Activated CD4-positive, alpha-beta T cell treated with anti-CD3 and anti-CD28 coated beads for 36 hours (primary cell): ENCODE measurements at regions not wholly inside any gene's neighbourhood (a gene's known extent, or its start where the extent isn't known, plus 50 kb on each side); places are given as distances from the start of the nearest gene placed in this dataset.

Experiments
- ATAC-seq: fragments of 200-7000 bp; cut with Tn5 transposase; one replicate; pipeline ENCODE4 v1.10.0; 2021; ENCODE audit warnings: mild to moderate bottlenecking, moderate library complexity
- CTCF ChIA-PET: fragments of 350-600 bp; sonication (Branson Sonifier 250); formaldehyde crosslinking; loops from one replicate; lab custom pipeline; 2021; ENCODE audit warnings: antibody characterized with exemption; lab: Charles Lee
- POLR2A ChIA-PET: fragments of 350-600 bp; sonication (Branson Sonifier 250); formaldehyde crosslinking; loops from one replicate; lab custom pipeline; 2021; ENCODE audit warnings: antibody characterized with exemption, inconsistent platforms; lab: Charles Lee
- DNase-seq: peaks from one replicate; pipeline ENCODE4 v3.0.0-alpha.2; 2020
- H3K27ac Mint-ChIP-seq: one replicate; pipeline ENCODE4 v1.8.0; 2021; ENCODE audit warnings: mixed read lengths
- H3K27me3 Mint-ChIP-seq: one replicate; pipeline ENCODE4 v1.8.0; 2021; ENCODE audit warnings: mixed read lengths
- H3K36me3 Mint-ChIP-seq: one replicate; pipeline ENCODE4 v1.8.0; 2021; ENCODE audit warnings: low read depth, mixed read lengths
- H3K4me1 Mint-ChIP-seq: one replicate; pipeline ENCODE4 v1.8.0; 2021; ENCODE audit warnings: mixed read lengths
- H3K4me3 Mint-ChIP-seq: one replicate; pipeline ENCODE4 v1.8.0; 2021; ENCODE audit warnings: mild to moderate bottlenecking, moderate library complexity, mixed read lengths
- H3K9me3 Mint-ChIP-seq: one replicate; pipeline ENCODE4 v1.8.0; 2021; ENCODE audit warnings: low read depth, mixed read lengths
- intact Hi-C, 2 experiments: fragments of 100-400 bp; cut with DNase I in 1 of 2; cut with micrococcal nuclease in 1 of 2; formaldehyde crosslinking; loops; one replicate each; pipeline versions ENCODE4 v1.14.2 to v1.15.1; 2022 to 2024; cut with DNase I, micrococcal nuclease

GRCh38 chr7:148950806-148951205 lies 66.7 kb upstream of the EZH2 start:
- DNase-seq (no peak), ATAC-seq (no peak)
- no peaks in the 10 kb centered on the region for H3K9me3 Mint-ChIP-seq
- intact Hi-C loops: no loop called here
- H3K27ac Mint-ChIP-seq: no peak overlapping the region
- no peaks in the 10 kb centered on the region for H3K36me3 Mint-ChIP-seq
- ChIA-PET CTCF (interaction anchor here (1.4 kb wide), 1 partner anchor 93 kb away, joined by 6 read pairs; no protein-coding TSS in a partner anchor), POLR2A (no interaction called here)
- H3K27me3 Mint-ChIP-seq: no peaks in the 10 kb centered on the region
- H3K4me1 Mint-ChIP-seq: no peaks in the 10 kb centered on the region
- H3K4me3 Mint-ChIP-seq: no peak overlapping the region

DNA sequence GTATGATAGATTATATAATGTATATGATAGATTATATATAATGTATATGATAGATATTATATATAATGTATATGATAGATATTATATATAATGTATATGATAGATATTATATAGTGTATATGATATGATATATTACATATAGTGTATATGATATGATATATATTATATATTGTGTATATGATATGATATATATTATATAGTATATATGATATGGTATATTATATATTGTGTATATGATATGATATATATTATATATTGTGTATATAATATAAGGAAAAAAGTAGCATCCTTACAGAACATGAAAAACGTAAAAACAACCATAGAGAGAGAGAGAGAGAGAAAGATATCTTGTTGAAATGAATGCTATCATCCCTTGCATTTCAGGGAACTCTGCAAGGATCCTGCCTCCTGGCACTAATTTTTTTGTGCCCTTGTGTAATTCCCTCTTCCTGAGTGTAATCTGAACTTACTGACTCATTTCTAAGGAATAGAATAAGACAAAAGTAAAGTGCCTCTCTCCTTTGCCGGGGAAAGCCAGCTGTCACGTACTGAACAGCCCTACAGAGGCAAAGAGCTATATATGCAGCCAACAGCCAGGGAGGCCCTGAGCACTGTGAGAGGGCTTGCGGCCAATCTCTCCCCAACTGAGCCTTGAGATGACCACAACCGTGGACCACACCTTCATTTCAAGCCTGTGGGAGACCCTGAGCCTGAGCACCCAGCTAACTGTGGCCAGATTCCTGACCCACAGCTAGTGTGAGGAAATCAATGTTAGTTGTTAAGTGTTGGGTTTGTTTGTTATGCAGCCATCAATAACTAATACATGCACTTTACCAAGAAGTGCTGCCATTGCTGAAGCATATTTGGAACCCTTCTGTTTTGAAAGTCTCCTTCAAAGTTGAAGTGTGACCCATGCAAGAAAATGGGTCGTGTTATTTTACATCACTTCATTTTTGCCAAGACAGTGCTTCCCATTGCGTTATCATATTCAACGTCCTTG lies 61.1 kb upstream of the EZH2 start:
- intact Hi-C loops: no loop called here
- ATAC-seq (no peak), DNase-seq (no peak)
- Mint-ChIP-seq H3K4me3 (no peak overlapping the region), H3K9me3 (no peaks in the 10 kb centered on the region), H3K4me1 (peaks cover 5% of the 10 kb centered on the region), H3K27ac (no peak overlapping the region), H3K27me3 (no peaks in the 10 kb centered on the region), H3K36me3 (peaks cover 4% of the 10 kb centered on the region)
- ChIA-PET POLR2A (interaction anchor here (0.6 kb wide), 1 partner anchor 33 kb away, joined by 3 read pairs; no protein-coding TSS in a partner anchor), CTCF (no interaction called here)

DNA sequence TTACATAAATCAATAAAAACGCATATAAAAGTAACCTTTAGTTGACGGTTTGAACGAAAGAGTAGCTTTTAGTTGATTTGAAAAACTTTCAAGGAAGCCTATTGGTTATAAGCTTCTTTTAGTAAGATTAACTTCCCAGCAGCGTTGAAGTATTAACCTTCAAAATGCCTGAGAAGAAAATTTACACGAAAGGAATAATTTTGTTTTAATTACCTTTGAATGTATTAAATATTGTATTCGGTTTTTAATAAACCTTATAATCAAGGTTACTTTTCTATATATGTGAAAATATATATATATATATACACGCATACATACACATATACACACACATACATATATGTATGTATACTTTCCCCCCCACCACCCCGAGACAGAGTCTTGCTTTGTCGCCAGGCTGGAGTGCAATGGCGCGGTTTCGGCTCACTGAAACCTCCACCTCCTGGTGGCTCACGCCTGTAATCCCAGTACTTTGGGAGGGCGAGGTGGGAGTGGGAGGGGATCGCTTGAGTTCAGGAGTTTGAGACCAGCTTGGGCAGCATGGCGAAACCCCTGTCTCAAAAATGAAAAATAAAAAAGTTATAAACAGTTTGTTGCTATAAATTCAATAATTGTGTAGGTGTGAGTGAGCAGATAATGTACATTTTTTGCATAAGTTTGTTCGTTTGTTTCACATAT lies 57.6 kb upstream of the EZH2 start:
- CTCF ChIA-PET: interaction anchor here (0.7 to 3.4 kb wide), 34 partner anchors 10 to 237 kb away, joined by 3 to 31 read pairs (median 4); partner anchors contain the start of gene EZH2

GRCh38 chr7:148940702-148941597 lies 56.9 kb upstream of the EZH2 start:
- Mint-ChIP-seq H3K9me3 (no peaks in the 10 kb centered on the region), H3K27ac (peak overlapping the region; percentile 100), H3K4me3 (peak overlapping the region; percentile 98), H3K27me3 (no peaks in the 10 kb centered on the region), H3K36me3 (peaks cover 9% of the 10 kb centered on the region), H3K4me1 (peaks cover 16% of the 10 kb centered on the region)
- POLR2A ChIA-PET: interaction anchor here (0.6 to 2.6 kb wide), 10 partner anchors 21 to 357 kb away, joined by 3 to 40 read pairs (median 4); partner anchors contain the start of gene EZH2
- DNase-seq (peak; percentile 78), ATAC-seq (peak; percentile 68)
- intact Hi-C loops: loop anchor here (1.0 to 2.0 kb wide), 8 partner anchors 22 to 242 kb away; partner anchors contain the start of genes EZH2 (in 2 of the 2), CUL1 (in 1 of the 2) and ZNF786 (in 1 of the 2)
- CTCF ChIA-PET: interaction anchor here (0.5 to 3.4 kb wide), 31 partner anchors 10 to 230 kb away, joined by 3 to 31 read pairs (median 4); partner anchors contain the start of gene EZH2

More for the DNA sequence above, 57.6 kb upstream of the EZH2 start:
- POLR2A ChIA-PET: interaction anchor here (0.6 to 2.6 kb wide), 12 partner anchors 22 to 357 kb away, joined by 3 to 40 read pairs (median 4); partner anchors contain the start of gene EZH2
- Mint-ChIP-seq H3K4me3 (peak overlapping the region; percentile 98), H3K4me1 (peaks cover 16% of the 10 kb centered on the region), H3K9me3 (no peaks in the 10 kb centered on the region), H3K36me3 (peaks cover 9% of the 10 kb centered on the region), H3K27ac (peak overlapping the region; percentile 100), H3K27me3 (no peaks in the 10 kb centered on the region)
- DNase-seq: peak; percentile 84
- intact Hi-C loops: loop anchor here (1.0 to 2.0 kb wide), 8 partner anchors 22 to 243 kb away; partner anchors contain the start of genes EZH2 (in 2 of the 2), CUL1 (in 1 of the 2) and ZNF786 (in 1 of the 2)
- ATAC-seq: peak; percentile 50

- CTCF ChIA-PET: interaction anchor here (0.6 to 3.9 kb wide), 12 partner anchors 12 to 83 kb away, joined by 3 to 28 read pairs (median 3); no protein-coding TSS in a partner anchor
- POLR2A ChIA-PET: interaction anchor here (0.9 to 1.5 kb wide), 5 partner anchors 22 to 56 kb away, joined by 3 to 39 read pairs (median 5); partner anchors contain the start of gene EZH2
- no peaks in the 10 kb centered on the region for H3K9me3 Mint-ChIP-seq
- peaks cover 12% of the 10 kb centered on the region for H3K36me3 Mint-ChIP-seq
- peaks cover 16% of the 10 kb centered on the region for H3K4me1 Mint-ChIP-seq
- H3K27me3 Mint-ChIP-seq: no peaks in the 10 kb centered on the region
- DNase-seq (peak; percentile 19), ATAC-seq (peak; percentile 66)
- peak overlapping the region; percentile 82 for H3K27ac Mint-ChIP-seq
- intact Hi-C loops: loop anchor here in 1 of 2 experiments (1.0 kb wide), 1 partner anchor 26 kb away; no protein-coding TSS in a partner anchor
- H3K4me3 Mint-ChIP-seq: peak overlapping the region; percentile 98
Measured at GRCh38 chr7:148939128-148939755, 55.2 kb upstream of the EZH2 start.

- Mint-ChIP-seq H3K27me3 (no peaks in the 10 kb centered on the region), H3K36me3 (peaks cover 15% of the 10 kb centered on the region), H3K27ac (no peak overlapping the region), H3K4me3 (no peak overlapping the region), H3K9me3 (no peaks in the 10 kb centered on the region), H3K4me1 (peaks cover 17% of the 10 kb centered on the region)
- ChIA-PET CTCF (interaction anchor here (0.6 kb wide), 1 partner anchor 94 kb away, joined by 3 read pairs; no protein-coding TSS in a partner anchor), POLR2A (no interaction called here)
- no peak for DNase-seq
- intact Hi-C loops: no loop called here
- ATAC-seq: no peak
Measured at GRCh38 chr7:148935451-148935850, 51.4 kb upstream of the EZH2 start.
